ENCODE measurements at regions not wholly inside any gene's neighbourhood (a gene's known extent, or its start where the extent isn't known, plus 50 kb on each side); places are given as distances from the start of the nearest gene placed in this dataset.

GRCh38 chr1:65491472-65491871, 71.0 kb downstream of the LEPR start:
- Histone ChIP-seq H3K4me2 (ENCODE audit: low read depth, low read length) (no peak overlapping the region), H2AFZ (ENCODE audit: low read length) (no peak overlapping the region), H3F3A (ENCODE audit: insufficient read depth, low read length) (no peaks in the 10 kb centered on the region), H3K4me3 (ENCODE audit: low read length) (no peak overlapping the region), H3K79me2 (ENCODE audit: low read length) (no peaks in the 10 kb centered on the region), H3K27ac (ENCODE audit: low read length) (no peak overlapping the region), H3K4me1 (ENCODE audit: low read length) (no peaks in the 10 kb centered on the region), H3K36me3 (replicated peaks; ENCODE audit: insufficient read depth, low read length) (no peaks in the 10 kb centered on the region), H3K9ac (ENCODE audit: low read length) (no peak overlapping the region), H4K20me1 (ENCODE audit: insufficient read depth, low read length) (no peaks in the 10 kb centered on the region), H3K27me3 (replicated peaks; ENCODE audit: insufficient read depth, low read length) (no peaks in the 10 kb centered on the region), H3K9me2 (replicated peaks; ENCODE audit: insufficient read depth, low read length) (no peaks in the 10 kb centered on the region), H3K9me3 (replicated peaks; ENCODE audit: insufficient read depth, low read length) (no peaks in the 10 kb centered on the region)
- TF ChIP-seq EZH2phosphoT487 (IDR thresholded peaks at IDR 0.05; ENCODE audit: low read length) (no peak), EZH2 (optimal IDR thresholded peaks at IDR 0.05; ENCODE audit: low read depth, low read length) (no peak)
- TF ChIP-seq, protein P1, sequence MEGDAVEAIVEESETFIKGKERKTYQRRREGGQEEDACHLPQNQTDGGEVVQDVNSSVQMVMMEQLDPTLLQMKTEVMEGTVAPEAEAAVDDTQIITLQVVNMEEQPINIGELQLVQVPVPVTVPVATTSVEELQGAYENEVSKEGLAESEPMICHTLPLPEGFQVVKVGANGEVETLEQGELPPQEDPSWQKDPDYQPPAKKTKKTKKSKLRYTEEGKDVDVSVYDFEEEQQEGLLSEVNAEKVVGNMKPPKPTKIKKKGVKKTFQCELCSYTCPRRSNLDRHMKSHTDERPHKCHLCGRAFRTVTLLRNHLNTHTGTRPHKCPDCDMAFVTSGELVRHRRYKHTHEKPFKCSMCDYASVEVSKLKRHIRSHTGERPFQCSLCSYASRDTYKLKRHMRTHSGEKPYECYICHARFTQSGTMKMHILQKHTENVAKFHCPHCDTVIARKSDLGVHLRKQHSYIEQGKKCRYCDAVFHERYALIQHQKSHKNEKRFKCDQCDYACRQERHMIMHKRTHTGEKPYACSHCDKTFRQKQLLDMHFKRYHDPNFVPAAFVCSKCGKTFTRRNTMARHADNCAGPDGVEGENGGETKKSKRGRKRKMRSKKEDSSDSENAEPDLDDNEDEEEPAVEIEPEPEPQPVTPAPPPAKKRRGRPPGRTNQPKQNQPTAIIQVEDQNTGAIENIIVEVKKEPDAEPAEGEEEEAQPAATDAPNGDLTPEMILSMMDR (IDR thresholded peaks at IDR 0.05; ENCODE audit: low read length), result no peak
- DNase-seq, result no peak

DNA sequence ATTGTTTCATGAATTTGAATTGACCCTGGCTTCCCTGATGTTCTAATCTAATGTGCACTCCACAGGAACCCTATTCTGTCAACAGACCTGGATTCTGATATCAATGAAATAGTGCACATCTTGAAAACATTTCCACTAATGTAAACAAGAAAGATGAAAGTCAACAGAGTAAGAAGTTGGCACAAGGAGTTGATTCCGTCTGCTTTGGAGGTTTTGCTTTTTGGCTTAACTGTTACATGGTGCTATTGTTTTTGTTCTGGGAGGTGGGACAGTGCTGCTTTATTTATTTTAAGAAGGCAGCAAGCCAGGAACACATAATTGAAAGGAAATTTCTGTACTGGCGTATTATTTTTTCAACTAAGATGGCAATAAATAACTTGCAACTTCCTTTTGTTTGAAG, 73.3 kb downstream of the LEPR start:
- no peak overlapping the region for H3K4me3 ChIP-seq (ENCODE audit: low read length)
- H2AFZ ChIP-seq (ENCODE audit: low read length), result no peak overlapping the region

GRCh38 chr1:65494671-65495070, 74.2 kb downstream of the LEPR start:
- no peak overlapping the region for H2AFZ ChIP-seq (ENCODE audit: low read length)
- no peaks in the 10 kb centered on the region for H3F3A ChIP-seq (ENCODE audit: insufficient read depth, low read length)
- no peaks in the 10 kb centered on the region for H3K79me2 ChIP-seq (ENCODE audit: low read length)
- DNase-seq, result no peak
- no peaks in the 10 kb centered on the region for H3K36me3 ChIP-seq (replicated peaks; ENCODE audit: insufficient read depth, low read length)
- no peaks in the 10 kb centered on the region for H3K4me1 ChIP-seq (ENCODE audit: low read length)
- H4K20me1 ChIP-seq (ENCODE audit: insufficient read depth, low read length), result no peaks in the 10 kb centered on the region
- H3K9me3 ChIP-seq (replicated peaks; ENCODE audit: insufficient read depth, low read length), result no peaks in the 10 kb centered on the region
- H3K27ac ChIP-seq (ENCODE audit: low read length), result no peak overlapping the region
- no peak overlapping the region for H3K9ac ChIP-seq (ENCODE audit: low read length)
- TF ChIP-seq, protein P1 (IDR thresholded peaks at IDR 0.05; ENCODE audit: low read length), result no peak
- TF ChIP-seq EZH2 (optimal IDR thresholded peaks at IDR 0.05; ENCODE audit: low read depth, low read length), result no peak
- no peak for TF ChIP-seq EZH2phosphoT487 (IDR thresholded peaks at IDR 0.05; ENCODE audit: low read length)
- no peak overlapping the region for H3K4me3 ChIP-seq (ENCODE audit: low read length)
- no peaks in the 10 kb centered on the region for H3K27me3 ChIP-seq (replicated peaks; ENCODE audit: insufficient read depth, low read length)
- no peaks in the 10 kb centered on the region for H3K9me2 ChIP-seq (replicated peaks; ENCODE audit: insufficient read depth, low read length)
- H3K4me2 ChIP-seq (ENCODE audit: low read depth, low read length), result no peak overlapping the region

More for the DNA sequence above, 73.3 kb downstream of the LEPR start:
- H3K36me3 ChIP-seq (replicated peaks; ENCODE audit: insufficient read depth, low read length), result no peaks in the 10 kb centered on the region
- H3K27me3 ChIP-seq (replicated peaks; ENCODE audit: insufficient read depth, low read length), result no peaks in the 10 kb centered on the region
- no peaks in the 10 kb centered on the region for H4K20me1 ChIP-seq (ENCODE audit: insufficient read depth, low read length)
- H3K9me3 ChIP-seq (replicated peaks; ENCODE audit: insufficient read depth, low read length), result no peaks in the 10 kb centered on the region
- H3K4me1 ChIP-seq (ENCODE audit: low read length), result no peaks in the 10 kb centered on the region
- no peak overlapping the region for H3K27ac ChIP-seq (ENCODE audit: low read length)
- no peaks in the 10 kb centered on the region for H3K79me2 ChIP-seq (ENCODE audit: low read length)
- no peaks in the 10 kb centered on the region for H3F3A ChIP-seq (ENCODE audit: insufficient read depth, low read length)
- DNase-seq, result no peak
- H3K9ac ChIP-seq (ENCODE audit: low read length), result no peak overlapping the region
- no peak for TF ChIP-seq EZH2phosphoT487 (IDR thresholded peaks at IDR 0.05; ENCODE audit: low read length)
- TF ChIP-seq, protein P1 (IDR thresholded peaks at IDR 0.05; ENCODE audit: low read length), result no peak
- TF ChIP-seq EZH2 (optimal IDR thresholded peaks at IDR 0.05; ENCODE audit: low read depth, low read length), result no peak
- H3K9me2 ChIP-seq (replicated peaks; ENCODE audit: insufficient read depth, low read length), result no peaks in the 10 kb centered on the region
- no peak overlapping the region for H3K4me2 ChIP-seq (ENCODE audit: low read depth, low read length)

Data from MM.1S (cell line).